ENCODE measurements at regions not wholly inside any gene's neighbourhood (a gene's known extent, or its start where the extent isn't known, plus 50 kb on each side); places are given as distances from the start of the nearest gene placed in this dataset.

DNA sequence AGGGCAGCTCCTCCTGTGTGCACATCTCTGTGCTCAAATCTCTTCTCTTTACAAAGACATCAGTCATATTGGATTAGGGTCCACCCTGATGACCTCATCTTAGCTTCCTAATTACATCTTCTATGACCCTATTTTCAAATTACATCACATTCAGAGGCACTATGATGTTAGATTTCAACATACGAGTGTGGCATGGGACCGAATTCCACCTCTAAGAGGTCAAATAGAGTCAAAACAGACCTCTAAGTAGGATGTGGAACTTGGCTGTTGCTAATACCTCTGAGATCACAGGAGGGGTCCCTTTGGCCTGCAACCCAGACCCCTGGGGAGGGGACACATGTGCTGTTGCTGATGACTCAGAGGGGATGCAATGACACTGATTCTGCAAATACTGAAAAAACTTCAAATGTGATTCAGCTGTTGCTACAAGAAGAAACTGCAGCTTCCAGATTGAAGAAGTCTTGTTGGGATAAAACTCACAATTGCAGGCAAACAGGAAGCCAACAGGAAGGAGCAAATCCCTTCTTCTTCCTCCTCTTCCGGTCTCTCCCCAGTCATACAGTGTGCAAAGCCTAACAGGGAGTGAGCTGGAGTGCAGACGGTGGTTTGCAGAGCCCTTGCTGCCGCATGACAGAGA is 216.2 kb downstream of the MYLK4 start:
- no peak for DNase-seq

DNA sequence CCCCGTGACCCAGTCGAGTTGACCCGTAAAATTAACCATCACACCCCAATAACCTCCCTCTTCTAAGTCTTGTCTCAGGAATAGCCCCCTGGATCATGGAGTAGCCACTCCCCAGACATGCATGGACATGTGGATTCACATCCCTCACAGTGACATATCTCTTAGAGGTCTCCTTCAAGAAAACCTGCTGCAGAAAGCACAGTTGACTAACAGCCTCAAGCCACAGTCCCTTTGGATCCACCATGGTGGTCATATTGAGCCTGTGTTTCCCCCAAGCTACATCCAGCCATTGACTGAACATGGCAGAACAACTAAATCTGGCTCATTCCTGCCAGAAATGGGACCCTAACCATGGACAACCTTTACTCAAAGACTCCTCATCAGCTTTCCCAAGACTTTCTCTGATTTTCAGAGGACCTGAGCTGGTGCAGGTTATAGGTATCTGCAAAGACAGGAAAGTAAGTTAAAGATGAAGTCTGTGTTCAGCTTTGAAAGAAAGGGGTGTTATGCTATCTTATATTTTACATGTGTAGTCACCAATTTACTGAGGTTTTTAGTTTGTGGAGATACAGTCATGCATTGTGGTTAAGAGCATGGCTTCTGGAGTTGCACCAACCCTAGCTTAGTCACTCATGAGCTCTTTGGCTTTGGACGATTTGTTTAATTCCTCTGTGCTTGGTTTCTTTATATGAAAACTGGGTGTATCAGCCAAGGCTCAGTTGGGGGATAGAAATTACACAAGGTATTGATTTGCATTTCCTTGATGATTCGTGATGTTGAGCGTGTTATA is 219.1 kb downstream of the MYLK4 start:
- no peak for DNase-seq

DNA sequence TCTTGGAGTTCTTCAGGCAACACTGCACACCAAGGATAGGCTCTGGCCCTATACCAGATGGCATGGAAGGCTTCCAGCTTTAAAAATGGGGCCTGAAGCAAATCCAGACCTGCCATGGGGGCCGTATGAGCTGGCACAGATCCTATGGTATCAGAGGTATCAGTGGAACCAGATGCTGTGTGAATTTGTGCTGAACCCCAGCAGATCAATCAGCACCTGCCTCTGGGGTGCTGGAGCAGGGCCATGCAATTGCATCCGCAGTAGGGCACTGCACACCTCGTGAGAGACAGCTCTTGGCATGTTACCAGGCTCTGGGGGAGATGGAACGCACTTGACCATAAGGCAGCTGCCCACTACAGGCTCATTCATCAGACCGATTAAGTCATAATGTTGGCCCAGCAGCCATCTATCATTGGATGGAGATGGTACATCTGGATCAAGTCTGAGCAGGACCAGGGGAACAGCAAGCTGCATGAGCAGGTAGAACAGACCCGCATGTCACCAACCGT is 221.5 kb downstream of the MYLK4 start:
- DNase-seq: no peak

DNA sequence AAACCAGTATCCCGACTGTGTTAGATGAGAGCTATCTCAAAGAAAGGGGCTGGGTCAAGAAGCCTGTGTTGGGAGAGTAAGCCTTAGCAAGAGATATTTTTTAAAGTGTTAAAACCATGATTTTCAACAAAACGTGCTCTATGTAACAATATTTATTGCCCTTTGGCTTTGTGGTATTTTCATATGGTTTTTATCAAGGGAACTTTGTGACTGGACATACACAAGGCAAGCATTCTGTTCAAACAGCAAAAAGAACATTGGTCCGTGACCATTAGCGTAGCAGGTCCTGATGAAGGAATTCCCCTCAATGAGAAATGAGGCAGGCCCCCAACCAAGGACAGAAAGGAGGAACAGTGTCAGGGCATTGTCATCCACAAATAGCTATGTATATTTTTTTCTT is 222.6 kb downstream of the MYLK4 start:
- no peak for DNase-seq

DNA sequence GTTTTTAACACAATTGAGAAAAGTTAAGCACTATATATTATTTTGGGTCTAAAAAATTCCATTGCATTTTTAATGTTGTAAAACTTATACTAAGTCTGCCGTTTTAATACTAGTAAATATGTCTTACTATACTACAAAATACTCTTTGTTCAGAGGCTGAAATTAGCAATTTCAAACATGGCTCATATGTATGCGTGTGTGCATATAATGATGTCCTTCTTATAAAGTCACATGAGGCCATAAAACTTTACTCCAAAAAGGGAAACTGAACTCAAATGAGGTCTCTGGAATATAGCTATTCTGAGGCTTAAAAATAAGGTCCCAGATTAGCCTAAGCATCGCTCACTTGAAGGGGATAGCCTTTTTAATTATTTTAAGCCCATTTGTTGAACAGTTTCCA is 224.0 kb downstream of the MYLK4 start:
- DNase-seq: no peak

DNA sequence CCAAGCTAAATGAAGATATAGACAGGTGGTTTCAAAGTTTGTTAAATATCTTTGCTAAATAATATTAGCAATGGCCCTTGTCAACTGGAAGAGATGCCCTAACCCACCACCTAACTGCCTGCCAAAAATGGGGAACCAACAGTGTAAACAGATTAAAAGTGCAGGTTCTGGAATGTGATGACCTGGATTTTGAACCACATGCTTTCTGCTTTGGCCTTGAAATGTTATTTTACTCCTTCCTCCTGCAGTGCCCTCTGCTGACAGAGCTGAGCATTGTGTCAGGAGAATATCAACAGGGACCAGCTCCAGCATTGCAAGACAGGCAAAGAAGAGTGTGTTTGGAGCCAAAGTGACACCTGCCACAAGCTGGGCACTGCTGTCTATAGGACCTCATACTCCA is 226.6 kb downstream of the MYLK4 start:
- no peak for DNase-seq

DNA sequence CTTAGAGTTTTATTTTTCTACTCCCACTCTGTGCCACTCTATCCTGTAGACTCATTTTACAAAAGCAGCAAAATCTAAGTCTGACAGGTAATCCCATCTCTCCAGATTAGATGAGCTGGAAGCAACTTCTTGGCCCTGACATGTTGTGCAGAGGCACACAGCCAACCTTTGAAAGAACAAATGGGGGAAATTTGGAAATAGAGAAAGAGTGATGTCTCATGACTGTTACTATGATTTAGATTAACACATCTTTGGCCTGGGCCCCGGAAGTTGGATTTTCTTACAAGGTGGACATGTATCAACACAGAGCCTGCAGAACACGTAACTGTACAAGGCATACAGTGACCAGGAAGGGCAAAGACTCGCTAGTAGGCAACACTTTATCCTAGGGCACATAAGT is 227.7 kb downstream of the MYLK4 start:
- no peak for DNase-seq

DNA sequence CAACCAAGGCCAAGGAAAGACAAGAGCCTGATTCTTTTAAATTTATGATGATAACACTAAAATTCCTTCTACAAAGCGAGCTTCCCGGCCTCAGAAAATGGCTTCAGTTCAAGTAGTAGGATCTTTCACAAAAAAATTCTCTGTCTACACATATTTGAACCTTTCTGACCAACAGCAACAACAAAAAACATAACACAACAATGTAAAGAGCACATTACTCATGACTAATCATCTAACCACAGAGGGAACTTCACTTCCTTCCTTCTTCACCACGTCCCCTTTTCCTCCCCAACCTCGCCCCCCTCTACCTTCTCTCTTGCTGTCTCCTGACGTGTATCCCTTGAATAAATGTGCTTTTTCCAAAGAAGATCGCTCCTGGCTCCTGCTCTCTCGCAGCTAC is 228.2 kb downstream of the MYLK4 start:
- no peak for DNase-seq

DNA sequence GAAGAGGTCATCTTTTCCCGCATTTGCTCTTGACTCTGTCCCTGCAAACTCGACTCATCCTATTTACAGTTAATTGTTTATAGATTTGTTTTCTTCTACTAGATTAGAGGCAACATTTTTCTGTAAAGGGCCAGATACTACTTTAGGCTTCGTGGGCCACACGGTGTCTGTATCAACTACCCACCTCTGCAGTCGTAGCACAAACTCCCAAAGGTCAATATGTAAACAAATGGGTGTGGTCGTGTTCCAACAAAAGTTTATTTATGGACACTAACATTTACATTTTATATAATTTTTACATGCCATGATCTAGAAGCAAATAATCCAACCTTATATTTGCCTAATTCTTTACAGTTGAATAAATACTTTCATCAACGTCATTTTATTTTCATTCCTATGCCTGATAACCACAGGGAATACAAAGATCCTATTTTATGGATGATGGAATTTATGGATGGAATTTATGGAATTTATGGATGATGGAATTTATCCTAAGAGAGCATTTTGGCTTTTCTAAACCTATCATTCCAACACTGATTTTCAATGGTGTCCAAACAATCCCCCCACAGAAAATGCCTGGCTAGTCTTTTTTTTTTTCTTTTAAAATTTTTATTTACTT is 232.8 kb downstream of the MYLK4 start:
- DNase-seq: no peak

DNA sequence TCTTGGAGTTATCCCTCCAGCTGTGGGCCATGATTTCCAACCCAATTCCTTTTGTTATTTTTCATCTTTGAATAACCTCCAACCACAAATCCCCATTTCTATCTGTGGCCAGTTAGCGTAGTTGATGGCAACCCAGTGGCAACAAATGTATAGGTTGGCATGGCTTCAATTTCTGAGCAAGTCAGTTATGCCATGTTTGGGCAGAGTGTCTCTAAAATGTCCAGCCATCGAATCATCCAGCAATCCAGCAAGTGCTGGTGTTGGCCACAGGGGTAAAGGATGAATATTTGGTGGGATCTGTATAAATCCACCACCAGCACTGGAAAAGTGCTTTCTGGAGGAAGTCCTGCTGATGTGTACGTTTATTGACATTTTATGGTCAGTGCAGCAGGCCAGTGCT is 233.3 kb downstream of the MYLK4 start:
- DNase-seq: no peak

DNA sequence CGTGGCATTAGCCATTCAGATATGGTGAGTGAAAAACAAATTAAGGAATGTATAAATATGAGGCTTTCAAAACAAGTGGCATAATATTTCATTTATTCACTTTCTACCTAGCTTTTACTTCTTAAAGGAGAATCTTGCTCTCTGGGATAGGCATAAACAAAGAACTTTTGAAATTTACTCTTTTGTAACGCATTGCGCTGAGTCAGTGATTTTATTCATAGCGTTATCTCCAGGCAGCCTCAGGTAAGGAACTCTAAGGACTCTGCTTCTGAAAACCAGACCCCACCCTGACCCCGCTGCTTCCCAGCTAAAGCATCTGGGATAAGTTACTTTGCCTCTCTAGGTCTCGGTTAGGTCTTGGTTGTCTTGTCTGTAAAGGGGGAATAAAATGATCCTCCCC is 234.7 kb downstream of the MYLK4 start:
- no peak for DNase-seq

DNA sequence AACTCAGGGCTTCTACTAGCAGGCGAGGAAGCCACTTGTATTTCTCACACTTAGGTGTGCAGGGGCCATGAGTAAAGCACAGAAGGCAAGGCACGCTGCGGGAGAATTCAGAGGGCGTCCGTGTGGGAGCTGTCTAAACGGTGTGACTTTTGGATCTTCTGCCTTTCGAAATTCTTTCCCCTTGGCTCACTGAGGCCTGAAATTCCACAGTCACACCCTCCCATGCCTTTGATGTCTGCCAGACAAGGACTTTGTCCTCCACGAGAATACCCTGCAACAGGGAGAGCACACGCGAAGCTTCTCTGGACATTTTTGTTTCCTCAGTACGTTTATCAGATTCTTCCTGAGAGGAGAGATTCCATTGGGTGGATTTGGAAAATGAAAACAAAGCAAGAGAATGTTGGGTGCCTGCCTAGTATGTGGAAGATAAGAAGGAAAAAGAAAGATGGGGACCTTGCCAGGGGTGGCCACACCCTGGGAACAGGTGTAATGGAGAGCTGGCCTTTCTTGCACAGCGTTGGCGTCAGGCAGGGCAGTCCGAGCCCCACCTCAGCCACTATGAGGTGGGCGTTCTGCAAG is 235.7 kb downstream of the MYLK4 start:
- DNase-seq: no peak

DNA sequence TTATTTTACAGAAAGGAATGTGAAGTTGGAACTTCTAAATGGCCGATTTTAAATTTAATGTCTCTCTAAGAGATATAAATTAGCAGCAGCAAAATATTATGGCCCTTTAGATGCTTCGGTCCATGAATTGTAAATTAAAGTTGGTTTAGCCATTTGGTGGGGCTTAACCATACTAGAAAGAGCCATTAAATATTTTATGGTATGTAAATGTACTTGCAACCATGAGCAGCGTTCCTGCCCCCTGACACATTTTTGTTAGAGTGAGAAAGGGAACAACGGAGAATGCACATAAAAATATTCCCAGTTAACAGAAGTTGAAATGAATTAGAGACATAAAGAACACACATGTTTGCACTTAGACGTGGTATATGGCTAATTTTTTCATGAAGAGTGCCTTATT is 237.9 kb downstream of the MYLK4 start:
- DNase-seq: no peak

DNA sequence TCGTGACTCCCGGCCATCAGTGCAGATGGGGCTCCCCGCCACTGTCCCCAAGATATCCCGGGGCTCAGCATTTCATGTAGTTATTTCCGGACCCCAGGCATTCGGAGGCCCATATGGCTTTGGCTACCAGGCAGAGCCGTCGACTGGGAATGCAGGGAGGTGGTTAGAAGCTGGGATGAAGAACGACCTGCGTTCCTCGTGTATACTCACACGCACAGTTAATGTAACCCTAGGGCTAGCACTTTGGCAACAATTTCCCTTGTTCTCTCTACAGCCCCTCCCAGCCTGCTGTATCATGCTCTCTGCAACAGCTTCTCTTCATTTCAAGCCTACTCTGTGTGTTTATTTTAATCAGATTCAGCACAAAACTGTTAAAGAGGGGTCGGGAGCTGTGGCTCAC is 240.4 kb downstream of the MYLK4 start:
- DNase-seq: no peak

DNA sequence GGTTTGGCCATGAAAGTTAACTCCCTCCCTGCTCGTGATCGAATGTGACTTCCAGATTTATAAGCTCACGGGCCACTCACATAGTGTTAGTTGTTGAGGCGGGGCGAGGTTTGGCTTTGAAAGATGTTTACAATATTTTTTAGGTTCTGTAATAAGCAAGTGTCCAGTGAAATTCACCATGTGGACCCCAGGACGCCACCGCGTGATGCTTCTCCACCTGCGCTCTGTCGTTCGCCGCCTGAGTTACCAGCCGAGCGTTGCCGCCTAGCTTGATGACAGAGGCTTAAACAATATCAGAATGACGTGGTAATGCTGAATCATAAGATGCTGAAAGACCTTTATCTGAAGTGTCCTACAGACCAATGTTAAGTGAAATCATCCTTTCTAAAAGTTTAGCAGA is 241.0 kb downstream of the MYLK4 start:
- no peak for DNase-seq

DNA sequence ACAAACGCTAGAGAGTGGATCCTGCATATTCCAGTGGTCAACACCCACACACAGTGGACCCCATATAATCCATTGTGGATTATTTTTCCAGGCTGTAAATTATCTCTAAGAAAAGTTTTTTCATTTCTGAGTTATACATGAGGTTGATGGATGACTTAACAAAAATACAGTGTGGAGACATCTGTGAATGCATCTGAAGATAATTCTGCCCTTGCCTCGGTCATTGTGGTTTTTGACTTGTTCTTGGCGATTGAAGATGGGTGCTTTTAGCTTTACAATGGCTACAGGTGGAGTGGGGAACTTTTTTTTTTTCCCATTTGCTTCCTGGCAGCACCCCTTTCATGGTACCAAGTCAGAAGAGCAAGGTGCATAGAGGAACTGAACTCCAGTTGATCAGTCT is 242.7 kb downstream of the MYLK4 start:
- DNase-seq: no peak

DNA sequence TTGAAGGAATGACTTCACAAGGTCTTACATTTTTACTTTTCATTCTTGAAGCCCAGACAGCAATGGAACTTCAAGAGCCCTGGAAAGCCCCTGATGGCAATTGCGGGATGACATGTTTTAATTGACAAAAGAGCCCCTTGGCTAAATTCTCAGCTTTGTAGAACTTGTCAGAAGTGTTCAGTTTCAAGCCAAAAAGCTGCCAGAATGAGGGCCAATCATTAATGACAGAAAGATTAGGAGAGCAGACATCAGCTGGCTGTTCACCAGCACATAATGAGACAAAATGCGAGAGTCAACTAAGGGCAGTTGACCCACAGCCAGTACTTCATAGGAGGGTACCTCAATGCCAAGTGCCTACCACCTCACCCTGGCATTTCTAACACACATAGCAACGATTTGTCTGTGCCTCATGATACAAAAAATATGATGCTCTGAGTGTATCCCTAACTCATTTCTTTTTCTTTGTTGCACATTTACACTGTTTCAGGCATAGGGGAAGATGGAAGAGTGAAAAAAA is 243.1 kb downstream of the MYLK4 start:
- no peak for DNase-seq

DNA sequence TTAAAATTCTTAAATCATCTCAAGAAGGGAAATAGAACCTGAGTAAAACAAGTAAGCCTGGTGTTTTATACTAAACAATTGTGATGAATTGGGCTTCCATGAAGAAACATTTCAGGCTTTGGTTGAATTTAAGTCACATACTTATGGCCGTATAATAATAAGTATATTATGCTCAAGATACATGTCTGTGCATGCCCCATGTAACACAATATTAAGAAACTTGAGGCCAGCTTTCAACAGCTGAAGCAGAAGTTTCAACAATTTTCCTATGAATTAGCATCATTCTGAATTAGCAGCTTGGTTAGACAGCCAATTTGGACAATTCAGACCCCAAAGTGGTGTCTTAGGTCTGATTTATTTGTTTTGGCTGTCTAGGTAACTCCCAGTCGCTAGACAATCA is 243.7 kb downstream of the MYLK4 start:
- no peak for DNase-seq

DNA sequence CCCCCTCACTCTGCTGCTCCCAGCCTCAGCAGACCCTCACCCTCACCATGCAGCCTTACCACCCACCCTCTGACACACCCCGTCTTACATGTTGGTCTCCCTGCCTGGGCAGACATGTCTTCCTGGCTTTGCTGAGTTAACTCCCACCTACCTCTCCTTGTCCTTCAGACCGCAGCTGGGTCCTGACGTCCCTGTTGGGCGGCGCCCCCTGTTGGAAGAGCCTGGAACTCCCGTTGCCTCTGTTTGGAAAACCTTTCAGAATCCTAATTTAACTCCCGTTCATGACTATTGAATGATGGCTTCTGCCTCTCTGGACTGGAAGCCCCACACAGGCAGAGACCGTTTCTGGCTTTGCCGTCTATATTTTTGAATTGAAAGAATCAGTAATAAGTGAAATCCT is 245.1 kb downstream of the MYLK4 start:
- no peak for DNase-seq

DNA sequence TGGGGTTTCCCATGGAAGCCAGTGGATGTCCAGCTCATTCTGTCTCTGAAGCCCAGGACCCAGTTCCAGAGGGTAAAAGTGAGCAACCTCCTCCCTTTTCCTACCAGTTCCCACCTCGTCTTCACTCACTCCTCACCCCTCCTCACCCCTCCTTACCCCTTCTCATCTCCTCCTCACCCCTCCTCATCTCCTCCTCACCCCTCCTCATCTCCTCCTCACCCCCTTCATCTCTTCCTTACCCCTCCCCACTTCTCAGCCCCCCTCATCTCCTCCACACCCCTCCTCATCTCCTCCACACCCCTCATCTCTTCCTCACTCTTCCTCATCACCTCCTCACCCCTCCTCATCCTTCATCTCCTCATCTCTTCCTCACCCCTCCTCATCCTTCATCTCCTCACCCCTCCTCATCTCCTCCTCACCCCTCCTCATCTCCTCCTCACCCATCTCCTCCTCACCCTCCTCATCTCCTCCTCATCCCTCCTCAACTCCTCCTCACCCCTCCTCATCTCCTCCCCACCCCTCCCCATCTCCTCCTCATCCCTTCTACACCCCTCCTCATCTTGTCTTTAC is 246.1 kb downstream of the MYLK4 start:
- DNase-seq: no peak

DNA sequence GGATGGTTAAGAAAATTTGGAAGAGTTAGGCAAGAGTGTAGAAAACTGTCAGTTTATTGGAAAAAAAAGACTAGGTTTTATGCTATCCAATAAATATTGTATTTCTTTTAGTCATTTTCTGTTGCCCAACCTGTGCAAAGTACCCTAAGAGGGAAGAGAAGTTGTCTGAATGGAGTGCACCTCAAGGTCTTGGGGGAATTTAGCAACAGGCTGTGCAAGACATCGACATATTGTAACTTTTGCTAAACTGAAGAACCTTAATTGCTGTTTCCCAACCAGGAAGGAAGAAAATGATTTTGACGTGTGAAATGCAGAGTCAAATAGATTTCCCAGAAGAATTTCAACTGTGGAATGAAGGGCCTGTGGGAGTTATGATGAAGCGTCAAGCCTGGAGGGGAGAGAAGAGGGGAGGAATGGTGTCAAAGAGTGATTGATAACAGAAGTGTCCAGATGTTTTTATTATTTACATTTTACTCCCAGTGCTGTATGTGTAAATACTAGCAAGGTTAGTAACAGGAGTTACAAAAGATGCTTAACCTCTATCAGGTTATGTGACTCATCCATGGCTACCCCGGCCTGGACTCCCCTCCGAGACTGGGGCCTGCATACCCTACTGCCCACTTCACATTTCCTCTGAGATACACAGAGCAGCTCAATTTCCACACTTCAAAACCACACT is 246.8 kb downstream of the MYLK4 start:
- no peak for DNase-seq

DNA sequence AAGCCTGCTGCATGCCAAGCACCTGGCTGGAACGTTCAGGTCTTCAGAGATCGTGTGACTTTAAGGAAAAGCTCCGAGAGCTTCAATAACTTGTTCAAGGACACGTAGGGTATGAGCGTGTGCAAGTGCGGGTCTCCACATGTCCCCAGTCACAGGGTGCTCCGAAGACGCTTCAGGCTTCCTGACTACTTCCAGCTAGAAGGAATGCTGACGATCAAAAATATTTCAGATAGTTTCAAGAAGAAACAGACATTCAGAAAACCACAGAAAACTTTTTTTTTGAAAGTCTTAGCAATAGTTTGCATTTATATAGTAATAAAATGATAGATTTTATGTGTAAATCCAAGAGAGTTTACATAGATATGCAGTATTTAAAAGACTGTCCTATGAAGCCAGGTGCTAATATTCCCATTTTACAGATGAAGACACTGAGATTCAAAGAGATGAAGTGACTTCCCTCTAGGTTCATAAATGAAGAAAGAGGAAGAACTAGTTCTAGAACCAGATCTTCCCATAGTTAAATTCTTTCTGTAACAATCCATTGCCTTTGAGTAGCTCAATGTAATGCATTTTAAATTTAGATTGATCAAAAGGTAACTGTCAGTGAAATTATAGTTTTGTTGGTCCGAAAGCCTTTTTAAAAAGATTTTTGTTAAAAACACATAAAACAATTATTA is 247.6 kb downstream of the MYLK4 start:
- no peak for DNase-seq

All from right forelimb (tissue), 1 donor.